DND-41 (cell line): ENCODE measurements at regions not wholly inside any gene's neighbourhood (a gene's known extent, or its start where the extent isn't known, plus 50 kb on each side); places are given as distances from the start of the nearest gene placed in this dataset.

Experiments used
- CTCF ChIP-seq: IDR thresholded peaks from 2 replicates; pipeline ENCODE4 v1.5.1; 2012; ENCODE audit warnings: borderline replicate concordance, low read length, moderate library complexity, mild to moderate bottlenecking; ENCODE audit not compliant: poor library complexity, severe bottlenecking; ENCODE audit errors: extremely low read depth
- EZH2 ChIP-seq: IDR thresholded peaks from 3 replicates; pipeline ENCODE4 v1.6.1; 2012; ENCODE audit warnings: borderline replicate concordance, low read depth, mild to moderate bottlenecking, moderate library complexity, low read length, inconsistent platforms; ENCODE audit not compliant: severe bottlenecking

- no peak for TF ChIP-seq CTCF
- TF ChIP-seq EZH2 = no peak
These were observed 293.6 kb upstream of the FAT4 start for GRCh38 chr4:125021189-125021588.
